ENCODE measurements at regions not wholly inside any gene's neighbourhood (a gene's known extent, or its start where the extent isn't known, plus 50 kb on each side); places are given as distances from the start of the nearest gene placed in this dataset.

GRCh38 chr2:145824384-145824783 lies 1304.5 kb upstream of the ZEB2 start:
- no peak for DNase-seq (ENCODE audit: low read depth in 1 of 2, low spot score in 1 of 2)
- H3K4me3 ChIP-seq (replicated peaks; ENCODE audit: insufficient read depth, low read length), result no peak overlapping the region
- TF ChIP-seq CTCF (IDR thresholded peaks at IDR 0.05; ENCODE audit: insufficient read depth, low read length) (no peak), REST (IDR thresholded peaks at IDR 0.05; ENCODE audit: insufficient replicate concordance, low read depth) (no peak), POLR2AphosphoS5 (IDR thresholded peaks at IDR 0.05; ENCODE audit: low read depth) (no peak), SPI1 (IDR thresholded peaks at IDR 0.05; ENCODE audit: borderline replicate concordance, low read depth) (no peak), GABPA (IDR thresholded peaks at IDR 0.05; ENCODE audit: low read depth) (no peak)

DNA sequence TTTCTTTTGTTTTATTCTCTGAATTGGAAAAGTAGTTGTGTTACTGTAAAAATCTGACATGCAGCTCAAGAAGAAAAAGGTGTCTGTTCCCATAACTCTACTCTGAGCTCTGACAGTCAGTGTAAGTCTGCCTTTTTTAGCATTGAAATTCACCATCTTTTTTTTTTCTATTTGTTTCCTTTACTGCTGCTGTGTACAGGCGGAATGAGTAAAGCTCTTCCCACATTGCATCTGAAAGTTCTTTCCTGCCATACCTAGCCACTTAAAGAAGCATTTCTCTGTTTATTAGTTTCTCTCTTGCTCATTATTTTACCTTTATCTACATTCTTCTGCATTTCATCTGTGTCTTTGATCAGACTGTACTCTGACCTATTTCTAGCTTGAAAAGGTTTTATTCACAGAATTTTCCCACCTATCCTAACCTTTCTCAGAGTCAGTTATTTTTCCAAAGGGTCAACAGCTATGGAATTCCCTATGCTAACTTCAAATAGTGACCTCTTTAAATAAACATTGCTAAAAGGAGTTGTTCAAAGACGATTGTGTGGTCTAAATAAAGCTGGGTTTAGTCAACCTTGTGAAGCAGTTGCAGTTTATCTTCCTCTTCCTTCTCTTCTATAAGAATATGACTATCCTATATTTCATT lies 1303.1 kb upstream of the ZEB2 start:
- no peak overlapping the region for H3K4me3 ChIP-seq (replicated peaks; ENCODE audit: insufficient read depth, low read length)
- TF ChIP-seq POLR2AphosphoS5 (IDR thresholded peaks at IDR 0.05; ENCODE audit: low read depth) (no peak), GABPA (IDR thresholded peaks at IDR 0.05; ENCODE audit: low read depth) (no peak)
- peaks cover 2% of the 10 kb centered on the region for H3K27me3 ChIP-seq (ENCODE audit: insufficient read depth, poor library complexity, severe bottlenecking)
- H3K27ac ChIP-seq (replicated peaks), result no peak overlapping the region
- DNase-seq (ENCODE audit: low read depth in 1 of 2, low spot score in 1 of 2), result no peak

More at GRCh38 chr2:145824384-145824783, 1304.5 kb upstream of the ZEB2 start:
- Histone ChIP-seq H3K27me3 (ENCODE audit: insufficient read depth, poor library complexity, severe bottlenecking) (peaks cover 2% of the 10 kb centered on the region), H3K27ac (replicated peaks) (no peak overlapping the region)

DNA sequence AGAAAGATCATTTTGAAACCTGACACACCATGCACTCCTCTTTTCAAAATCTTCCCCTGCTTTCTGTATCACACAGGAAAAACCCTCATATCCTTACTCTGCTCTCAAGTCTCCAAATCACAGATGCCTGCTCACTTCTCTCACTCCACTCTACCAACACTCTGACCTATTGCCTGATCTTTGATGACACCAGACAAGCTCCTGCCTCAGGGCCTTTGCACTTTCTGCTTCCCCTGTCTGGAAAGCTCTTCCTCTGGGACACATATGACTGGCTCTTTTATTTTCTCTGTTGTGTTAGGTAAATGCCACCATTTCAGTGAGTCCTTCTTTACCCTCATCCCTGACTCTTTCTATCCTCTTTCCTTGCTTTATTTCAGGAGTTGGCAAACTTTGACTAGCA lies 1300.7 kb upstream of the ZEB2 start:
- Histone ChIP-seq H3K4me3 (replicated peaks; ENCODE audit: insufficient read depth, low read length) (no peak overlapping the region), H3K27me3 (ENCODE audit: insufficient read depth, poor library complexity, severe bottlenecking) (peaks cover 2% of the 10 kb centered on the region), H3K27ac (replicated peaks) (no peak overlapping the region)
- TF ChIP-seq SPI1 (IDR thresholded peaks at IDR 0.05; ENCODE audit: borderline replicate concordance, low read depth), result no peak
- no peak for TF ChIP-seq CTCF (IDR thresholded peaks at IDR 0.05; ENCODE audit: insufficient read depth, low read length)
- TF ChIP-seq GABPA (IDR thresholded peaks at IDR 0.05; ENCODE audit: low read depth), result no peak
- TF ChIP-seq REST (IDR thresholded peaks at IDR 0.05; ENCODE audit: insufficient replicate concordance, low read depth), result no peak
- TF ChIP-seq POLR2AphosphoS5 (IDR thresholded peaks at IDR 0.05; ENCODE audit: low read depth), result no peak
- no peak for DNase-seq (ENCODE audit: low read depth in 1 of 2, low spot score in 1 of 2)

GRCh38 chr2:145818890-145819504 lies 1299.1 kb upstream of the ZEB2 start:
- TF ChIP-seq SPI1 (IDR thresholded peaks at IDR 0.05; ENCODE audit: borderline replicate concordance, low read depth) (no peak), POLR2AphosphoS5 (IDR thresholded peaks at IDR 0.05; ENCODE audit: low read depth) (no peak), CTCF (IDR thresholded peaks at IDR 0.05; ENCODE audit: insufficient read depth, low read length) (no peak), GABPA (IDR thresholded peaks at IDR 0.05; ENCODE audit: low read depth) (no peak), REST (IDR thresholded peaks at IDR 0.05; ENCODE audit: insufficient replicate concordance, low read depth) (no peak)
- Histone ChIP-seq H3K27me3 (ENCODE audit: insufficient read depth, poor library complexity, severe bottlenecking) (peaks cover 2% of the 10 kb centered on the region), H3K4me3 (replicated peaks; ENCODE audit: insufficient read depth, low read length) (no peak overlapping the region), H3K27ac (replicated peaks) (no peak overlapping the region)
- no peak for DNase-seq (ENCODE audit: low read depth in 1 of 2, low spot score in 1 of 2)

Measured in HL-60 (cell line).